GM23338 (cell line): ENCODE measurements at regions not wholly inside any gene's neighbourhood (a gene's known extent, or its start where the extent isn't known, plus 50 kb on each side); places are given as distances from the start of the nearest gene placed in this dataset.

Experiments used
- ATAC-seq: fragments of 200-7000 bp; cut with Tn5 transposase; 3 replicates; pipeline ENCODE4 v1.9.1; 2020
- DNase-seq: peaks from one replicate; pipeline ENCODE4 v3.0.0-alpha.2; 2015; ENCODE audit warnings: low spot score
- H2AFZ ChIP-seq: fragments of 200-600 bp; sonication (generic); 2 replicates; pipeline ENCODE4 v1.8.0; 2016; ENCODE audit warnings: antibody characterized with exemption, mild to moderate bottlenecking, moderate library complexity
- H3F3A ChIP-seq: fragments of 200-600 bp; sonication (generic); replicated peaks from 2 replicates; pipeline ENCODE4 v1.8.0; 2017; ENCODE audit warnings: antibody characterized with exemption, mixed run types, low read depth
- H3K27ac ChIP-seq: fragments of 200-600 bp; sonication (generic); 2 replicates; pipeline ENCODE4 v1.6.1; 2016; ENCODE audit warnings: low read depth
- H3K27me3 ChIP-seq: fragments of 200-600 bp; sonication (generic); 2 replicates; pipeline ENCODE4 v1.8.0; 2016; ENCODE audit warnings: mild to moderate bottlenecking, mixed run types, moderate library complexity; ENCODE audit not compliant: insufficient read depth
- H3K36me3 ChIP-seq: fragments of 200-600 bp; sonication (generic); 2 replicates; pipeline ENCODE4 v1.8.0; 2016; ENCODE audit warnings: mild to moderate bottlenecking; ENCODE audit not compliant: insufficient read depth
- H3K4me1 ChIP-seq: fragments of 200-600 bp; sonication (generic); 2 replicates; pipeline ENCODE4 v1.8.0; 2016; ENCODE audit warnings: mild to moderate bottlenecking, moderate library complexity; ENCODE audit not compliant: insufficient read depth
- H3K4me2 ChIP-seq: fragments of 200-600 bp; sonication (generic); 2 replicates; pipeline ENCODE4 v1.7.1; 2017; ENCODE audit warnings: mixed run types
- H3K4me3 ChIP-seq: fragments of 200-600 bp; sonication (generic); 2 replicates; pipeline ENCODE4 v1.6.1; 2016; ENCODE audit warnings: mixed run types
- H3K79me2 ChIP-seq: fragments of 200-600 bp; sonication (generic); replicated peaks from 2 replicates; pipeline ENCODE4 v1.8.0; 2017; ENCODE audit warnings: mild to moderate bottlenecking; ENCODE audit not compliant: insufficient read depth
- H3K9me2 ChIP-seq: fragments of 200-600 bp; sonication (generic); 2 replicates; pipeline ENCODE4 v1.8.0; 2017; ENCODE audit not compliant: insufficient read depth
- H4K20me1 ChIP-seq: fragments of 200-600 bp; sonication (generic); replicated peaks from 2 replicates; pipeline ENCODE4 v1.8.0; 2017; ENCODE audit warnings: mild to moderate bottlenecking; ENCODE audit not compliant: insufficient read depth
- H3K27ac Mint-ChIP-seq: 2 replicates; pipeline ENCODE4 v1.8.0; 2020; ENCODE audit warnings: inconsistent platforms, mild to moderate bottlenecking, moderate library complexity, mixed read lengths
- H3K27me3 Mint-ChIP-seq: 3 replicates; pipeline ENCODE4 v1.8.0; 2022; ENCODE audit warnings: low read depth, mild to moderate bottlenecking, moderate library complexity, mixed read lengths, inconsistent platforms; ENCODE audit not compliant: insufficient read depth, poor library complexity
- H3K36me3 Mint-ChIP-seq: 3 replicates; pipeline ENCODE4 v1.8.0; 2021; ENCODE audit warnings: low read depth, mild to moderate bottlenecking, inconsistent platforms, moderate library complexity, mixed read lengths
- H3K4me1 Mint-ChIP-seq: 3 replicates; pipeline ENCODE4 v1.8.0; 2020; ENCODE audit warnings: mild to moderate bottlenecking, inconsistent platforms, mixed read lengths
- H3K4me3 Mint-ChIP-seq: 3 replicates; pipeline ENCODE4 v1.8.0; 2021; ENCODE audit warnings: moderate library complexity, mild to moderate bottlenecking, inconsistent platforms, mixed read lengths
- H3K9me3 Mint-ChIP-seq: 3 replicates; pipeline ENCODE4 v1.8.0; 2020; ENCODE audit warnings: moderate library complexity, mild to moderate bottlenecking, inconsistent platforms, mixed read lengths
- EZH2phosphoT487 ChIP-seq: fragments of 200-600 bp; sonication (generic); IDR thresholded peaks from one replicate; pipeline ENCODE4 v1.8.1; 2018; ENCODE audit warnings: antibody characterized with exemption; ENCODE audit not compliant: unreplicated experiment
- POLR2AphosphoS5 ChIP-seq: IDR thresholded peaks from 2 replicates; pipeline ENCODE4 v1.6.1; 2016; ENCODE audit warnings: antibody characterized with exemption, low read depth
- REST ChIP-seq: IDR thresholded peaks from one replicate; pipeline ENCODE4 v1.6.1; 2018; ENCODE audit warnings: antibody characterized with exemption; ENCODE audit not compliant: unreplicated experiment
- ZNF331 ChIP-seq: fragments of 250-450 bp; sonication (Bioruptor Pico); IDR thresholded peaks from 2 replicates; pipeline ENCODE4 v1.5.0; 2020; ENCODE audit warnings: low read depth, mild to moderate bottlenecking, moderate library complexity
- TF ChIP-seq, protein P1 (sequence below): IDR thresholded peaks from 2 replicates; pipeline ENCODE4 v1.6.1; 2016; ENCODE audit warnings: antibody characterized with exemption
- TF ChIP-seq, protein P2 (sequence below), 2 experiments: fragments of 200-600 bp in 1 of 2; sonication (generic) in 1 of 2; conservative IDR thresholded peaks; 2 replicates each; pipeline versions ENCODE4 v1.5.1 to v1.6.1; 2016 to 2017; ENCODE audit warnings: antibody characterized with exemption in 2 of 2, low read depth in 2 of 2, mild to moderate bottlenecking in 2 of 2, moderate library complexity in 1 of 2

DNA sequence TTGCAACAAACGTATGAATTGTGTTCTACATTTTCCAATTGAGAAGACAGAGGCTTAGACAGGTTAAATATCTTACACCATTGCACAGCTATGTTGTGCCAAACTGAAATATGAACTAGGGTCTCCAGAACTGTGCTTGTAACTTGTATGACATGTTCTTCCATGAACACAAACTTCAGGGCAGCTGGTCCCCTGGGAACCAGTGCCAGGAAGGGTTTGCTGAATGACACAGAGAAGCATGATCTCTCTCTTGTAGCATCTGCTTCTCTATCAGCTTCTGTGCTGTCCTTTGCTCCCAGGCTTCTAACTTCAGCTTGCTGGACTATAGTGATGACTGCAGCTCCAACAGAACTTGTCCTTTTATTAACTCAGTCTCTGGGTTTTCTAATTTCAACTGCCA, 385.5 kb downstream of the SIPA1L2 start:
- Mint-ChIP-seq H3K36me3 (no peaks in the 10 kb centered on the region), H3K27me3 (peaks cover 2% of the 10 kb centered on the region), H3K27ac (no peak overlapping the region), H3K4me1 (peaks cover 15% of the 10 kb centered on the region), H3K9me3 (no peaks in the 10 kb centered on the region), H3K4me3 (no peak overlapping the region)
- Histone ChIP-seq H3K4me3 (no peak overlapping the region), H3K4me1 (peaks cover 2% of the 10 kb centered on the region), H3K27me3 (peaks cover 24% of the 10 kb centered on the region; the same call in 1 of the 2 replicates), H3K4me2 (no peak overlapping the region), H4K20me1 (no peaks in the 10 kb centered on the region), H3K9me2 (no peaks in the 10 kb centered on the region), H3F3A (no peaks in the 10 kb centered on the region), H2AFZ (no peak overlapping the region), H3K36me3 (no peaks in the 10 kb centered on the region), H3K79me2 (no peaks in the 10 kb centered on the region), H3K27ac (no peak overlapping the region)
- DNase-seq, result no peak
- TF ChIP-seq POLR2AphosphoS5 (no peak), REST (no peak), ZNF331 (CRISPR knock-in tag) (no peak), EZH2phosphoT487 (no peak)
- TF ChIP-seq, protein P1, sequence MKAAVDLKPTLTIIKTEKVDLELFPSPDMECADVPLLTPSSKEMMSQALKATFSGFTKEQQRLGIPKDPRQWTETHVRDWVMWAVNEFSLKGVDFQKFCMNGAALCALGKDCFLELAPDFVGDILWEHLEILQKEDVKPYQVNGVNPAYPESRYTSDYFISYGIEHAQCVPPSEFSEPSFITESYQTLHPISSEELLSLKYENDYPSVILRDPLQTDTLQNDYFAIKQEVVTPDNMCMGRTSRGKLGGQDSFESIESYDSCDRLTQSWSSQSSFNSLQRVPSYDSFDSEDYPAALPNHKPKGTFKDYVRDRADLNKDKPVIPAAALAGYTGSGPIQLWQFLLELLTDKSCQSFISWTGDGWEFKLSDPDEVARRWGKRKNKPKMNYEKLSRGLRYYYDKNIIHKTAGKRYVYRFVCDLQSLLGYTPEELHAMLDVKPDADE, result no peak
- no peak for ATAC-seq

DNA sequence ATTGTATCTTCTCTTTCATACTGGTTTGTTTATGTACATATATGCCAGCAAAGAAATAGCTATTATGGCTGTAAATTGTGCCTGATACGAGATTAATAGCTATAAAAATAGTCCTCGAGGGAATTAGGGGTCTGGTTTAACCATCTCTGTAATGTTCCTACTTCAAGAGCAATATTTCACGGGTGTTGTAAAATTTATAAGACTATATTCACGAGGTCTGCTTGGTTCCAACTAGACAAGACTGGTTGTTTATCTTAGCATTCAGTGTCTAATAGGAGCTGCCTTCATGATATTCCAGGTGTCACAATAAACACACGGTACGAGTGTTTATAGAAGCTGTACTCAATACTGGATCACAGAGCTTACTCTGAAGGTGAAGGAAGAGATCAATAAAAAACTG, 389.9 kb downstream of the SIPA1L2 start:
- Mint-ChIP-seq H3K36me3 (peaks cover 8% of the 10 kb centered on the region; the same call in 2 of the 3 replicates), H3K9me3 (peaks cover 3% of the 10 kb centered on the region; the same call in 1 of the 3 replicates), H3K27me3 (peaks cover 4% of the 10 kb centered on the region), H3K4me3 (no peak overlapping the region), H3K27ac (no peak overlapping the region), H3K4me1 (no peaks in the 10 kb centered on the region)
- Histone ChIP-seq H2AFZ (no peak overlapping the region), H3K9me2 (no peaks in the 10 kb centered on the region), H3K4me3 (no peak overlapping the region), H3K27ac (no peak overlapping the region), H3K4me1 (no peaks in the 10 kb centered on the region), H3K27me3 (no peaks in the 10 kb centered on the region), H3F3A (no peaks in the 10 kb centered on the region), H3K79me2 (no peaks in the 10 kb centered on the region), H3K36me3 (peaks cover 4% of the 10 kb centered on the region; the same call in 1 of the 2 replicates), H3K4me2 (no peak overlapping the region), H4K20me1 (no peaks in the 10 kb centered on the region)
- no peak for TF ChIP-seq ZNF331 (CRISPR knock-in tag)
- TF ChIP-seq, protein P2, sequence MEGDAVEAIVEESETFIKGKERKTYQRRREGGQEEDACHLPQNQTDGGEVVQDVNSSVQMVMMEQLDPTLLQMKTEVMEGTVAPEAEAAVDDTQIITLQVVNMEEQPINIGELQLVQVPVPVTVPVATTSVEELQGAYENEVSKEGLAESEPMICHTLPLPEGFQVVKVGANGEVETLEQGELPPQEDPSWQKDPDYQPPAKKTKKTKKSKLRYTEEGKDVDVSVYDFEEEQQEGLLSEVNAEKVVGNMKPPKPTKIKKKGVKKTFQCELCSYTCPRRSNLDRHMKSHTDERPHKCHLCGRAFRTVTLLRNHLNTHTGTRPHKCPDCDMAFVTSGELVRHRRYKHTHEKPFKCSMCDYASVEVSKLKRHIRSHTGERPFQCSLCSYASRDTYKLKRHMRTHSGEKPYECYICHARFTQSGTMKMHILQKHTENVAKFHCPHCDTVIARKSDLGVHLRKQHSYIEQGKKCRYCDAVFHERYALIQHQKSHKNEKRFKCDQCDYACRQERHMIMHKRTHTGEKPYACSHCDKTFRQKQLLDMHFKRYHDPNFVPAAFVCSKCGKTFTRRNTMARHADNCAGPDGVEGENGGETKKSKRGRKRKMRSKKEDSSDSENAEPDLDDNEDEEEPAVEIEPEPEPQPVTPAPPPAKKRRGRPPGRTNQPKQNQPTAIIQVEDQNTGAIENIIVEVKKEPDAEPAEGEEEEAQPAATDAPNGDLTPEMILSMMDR (conservative IDR thresholded peaks at IDR 0.05; ENCODE audit: low read depth in 2 of 2), result no peak
- ATAC-seq (no peak), DNase-seq (no peak)
